Hindlimb muscle (tissue), 1 donor: ENCODE measurements at regions not wholly inside any gene's neighbourhood (a gene's known extent, or its start where the extent isn't known, plus 50 kb on each side); places are given as distances from the start of the nearest gene placed in this dataset.
"Not testable (repeated sequence)": the region's sequence is repeated elsewhere in the genome, so short reads cannot be mapped to it uniquely, and the experiment has no call there.

ENCODE experiments used
- DNase-seq: peaks from one replicate; pipeline ENCODE4 v3.0.0-alpha.2; 2013

- no peak for DNase-seq
Observed at GRCh38 chr3:164927728-164928127, 150.6 kb downstream of the SI start.

GRCh38 chr3:164918905-164919304 is 159.4 kb downstream of the SI start:
- no peak for DNase-seq

GRCh38 chr3:164912916-164913315 is 165.4 kb downstream of the SI start:
- no peak for DNase-seq

GRCh38 chr3:164903820-164904451 is 174.4 kb downstream of the SI start:
- DNase-seq: no peak

GRCh38 chr3:164897342-164897741 is 181.0 kb downstream of the SI start:
- DNase-seq: no peak

GRCh38 chr3:164890061-164890460 is 188.2 kb downstream of the SI start:
- no peak for DNase-seq

- DNase-seq: no peak
Observed at GRCh38 chr3:164883171-164883570, 195.1 kb downstream of the SI start.

GRCh38 chr3:164879201-164879600 is 199.1 kb downstream of the SI start:
- DNase-seq: no peak

GRCh38 chr3:164864454-164864853 is 213.8 kb downstream of the SI start:
- no peak for DNase-seq

GRCh38 chr3:164852866-164853265 is 225.4 kb downstream of the SI start:
- no peak for DNase-seq

GRCh38 chr3:164851905-164852304 is 226.4 kb downstream of the SI start:
- no peak for DNase-seq

- no peak for DNase-seq
Observed at GRCh38 chr3:164851204-164851603, 227.1 kb downstream of the SI start.

GRCh38 chr3:164848923-164849322 is 229.4 kb downstream of the SI start:
- DNase-seq: no peak

GRCh38 chr3:164845739-164846138 is 232.6 kb downstream of the SI start:
- no peak for DNase-seq

GRCh38 chr3:164832216-164832615 is 246.1 kb downstream of the SI start:
- no peak for DNase-seq

- DNase-seq: no peak
Observed at GRCh38 chr3:164818318-164818717, 260.0 kb downstream of the SI start.

GRCh38 chr3:164814106-164814505 is 264.2 kb downstream of the SI start:
- no peak for DNase-seq

GRCh38 chr3:164812042-164812441 is 266.3 kb downstream of the SI start:
- no peak for DNase-seq

- DNase-seq: no peak
Observed at GRCh38 chr3:164806188-164806587, 272.1 kb downstream of the SI start.

GRCh38 chr3:164794099-164794498 is 284.2 kb downstream of the SI start:
- DNase-seq: no peak

- no peak for DNase-seq
Observed at GRCh38 chr3:164791263-164791662, 287.0 kb downstream of the SI start.

- DNase-seq: not testable (repeated sequence)
Observed at GRCh38 chr3:164784407-164784806, 293.9 kb downstream of the SI start.

GRCh38 chr3:164781755-164782154 is 296.5 kb downstream of the SI start:
- no peak for DNase-seq

- no peak for DNase-seq
Observed at GRCh38 chr3:164779816-164780215, 298.5 kb downstream of the SI start.

- DNase-seq: peak; percentile 6
Observed at GRCh38 chr3:164752812-164753211, 325.5 kb downstream of the SI start.
